NCI-H1694 (cell line): ENCODE measurements at regions not wholly inside any gene's neighbourhood (a gene's known extent, or its start where the extent isn't known, plus 50 kb on each side); places are given as distances from the start of the nearest gene placed in this dataset.

Experiments used
- DNase-seq: peaks from one replicate; lab custom pipeline; 2025; lab: John Stamatoyannopoulos, UW

- DNase-seq, result no peak
Measured at GRCh38 chr13:32861304-32861703, 154.9 kb upstream of the KL start.

GRCh38 chr13:32863596-32863995 is 152.6 kb upstream of the KL start:
- DNase-seq, result no peak

- DNase-seq, result no peak
Measured at GRCh38 chr13:32866921-32867320, 149.3 kb upstream of the KL start.

DNA sequence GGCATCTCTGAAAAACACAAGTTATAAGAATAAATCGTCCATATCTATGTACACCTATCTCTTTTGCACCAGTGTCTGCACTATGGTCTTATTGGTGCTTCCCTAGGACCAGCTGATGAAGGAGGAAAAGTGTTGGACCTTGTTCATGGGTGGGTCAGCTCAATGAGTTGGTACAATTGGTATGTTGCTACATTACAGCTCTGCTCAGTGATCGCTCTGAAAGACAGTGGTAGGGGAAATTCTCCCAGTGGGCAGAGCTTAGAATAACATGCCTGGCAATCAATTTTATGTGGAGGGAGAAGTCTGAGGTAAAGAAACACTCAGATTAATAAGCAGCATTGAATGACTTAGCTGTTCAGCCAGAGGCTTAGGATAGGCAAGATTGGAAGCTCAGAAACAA is 138.7 kb upstream of the KL start:
- DNase-seq, result no peak

DNA sequence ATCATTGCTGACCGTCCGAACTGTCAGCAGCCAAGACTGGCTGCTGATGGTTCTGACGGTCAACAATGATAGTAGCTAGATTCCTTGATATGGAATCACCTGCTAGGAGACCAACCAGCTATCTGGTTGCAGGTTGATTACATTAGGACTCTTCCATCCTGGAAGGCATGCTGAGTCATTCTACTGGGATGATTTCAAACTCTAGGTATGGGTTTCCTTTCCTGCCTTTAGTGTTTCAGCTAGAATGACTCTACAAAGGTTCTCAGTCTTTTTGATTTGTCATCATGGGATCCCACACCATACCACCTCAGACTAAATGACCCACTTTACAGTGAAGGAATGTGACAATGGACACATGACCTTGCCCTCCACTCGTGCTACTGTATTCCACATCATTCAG is 138.1 kb upstream of the KL start:
- DNase-seq, result no peak

GRCh38 chr13:32880636-32881035 is 135.6 kb upstream of the KL start:
- no peak for DNase-seq

GRCh38 chr13:32881074-32881776 is 135.0 kb upstream of the KL start:
- no peak for DNase-seq

- no peak for DNase-seq
Measured at GRCh38 chr13:32881777-32882145, 134.5 kb upstream of the KL start.

- DNase-seq, result no peak
Measured at GRCh38 chr13:32882691-32883090, 133.5 kb upstream of the KL start.

GRCh38 chr13:32883474-32883873 is 132.7 kb upstream of the KL start:
- DNase-seq, result peak; percentile 89

- DNase-seq, result no peak
Measured at GRCh38 chr13:32887617-32888016, 128.6 kb upstream of the KL start.

DNA sequence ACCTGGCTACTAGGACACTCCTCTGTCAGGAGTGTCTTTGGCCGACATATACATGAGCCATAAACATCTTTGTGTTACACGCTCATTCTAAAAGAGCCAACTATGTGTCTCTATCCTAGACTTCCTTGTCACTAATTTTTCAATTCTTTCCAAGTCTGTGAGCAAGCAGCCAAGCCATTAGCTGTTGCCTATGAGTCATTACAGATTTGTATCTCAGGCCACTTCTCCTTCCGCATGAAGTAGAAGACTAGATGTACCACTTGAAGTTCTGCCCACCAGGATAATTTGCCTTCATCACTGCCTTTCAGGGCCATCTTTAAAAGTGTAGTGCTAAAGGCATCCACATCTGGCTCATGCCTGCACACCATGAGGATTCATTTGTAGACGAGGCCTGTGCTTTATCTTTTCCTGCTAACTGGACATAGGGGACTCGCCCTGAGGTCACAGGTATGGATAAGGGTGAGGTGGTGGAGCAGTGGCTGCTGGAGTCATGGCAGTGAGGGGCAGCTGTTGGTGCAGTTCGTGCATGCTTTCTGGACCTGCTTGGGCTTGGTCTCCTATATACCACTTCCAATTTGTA is 126.1 kb upstream of the KL start:
- DNase-seq, result no peak

DNA sequence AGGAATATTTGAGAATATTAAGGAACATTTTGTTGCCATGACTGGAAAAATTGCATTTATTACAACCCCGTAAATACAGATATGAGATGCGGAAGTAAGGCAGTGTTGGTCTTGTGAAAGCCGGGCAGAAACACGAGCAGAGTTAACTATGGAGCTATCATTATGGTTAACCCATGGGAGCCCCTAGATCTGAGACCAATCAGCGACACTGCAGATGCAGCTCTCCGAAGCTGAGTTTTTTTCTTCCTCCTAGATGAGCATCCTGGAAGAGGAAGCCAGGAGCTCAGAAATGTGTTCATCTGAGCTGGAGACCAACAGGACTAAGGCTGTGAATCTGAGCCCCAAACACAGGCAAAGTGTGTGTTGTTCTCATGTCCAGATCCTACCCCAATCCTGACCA is 123.0 kb upstream of the KL start:
- no peak for DNase-seq

DNA sequence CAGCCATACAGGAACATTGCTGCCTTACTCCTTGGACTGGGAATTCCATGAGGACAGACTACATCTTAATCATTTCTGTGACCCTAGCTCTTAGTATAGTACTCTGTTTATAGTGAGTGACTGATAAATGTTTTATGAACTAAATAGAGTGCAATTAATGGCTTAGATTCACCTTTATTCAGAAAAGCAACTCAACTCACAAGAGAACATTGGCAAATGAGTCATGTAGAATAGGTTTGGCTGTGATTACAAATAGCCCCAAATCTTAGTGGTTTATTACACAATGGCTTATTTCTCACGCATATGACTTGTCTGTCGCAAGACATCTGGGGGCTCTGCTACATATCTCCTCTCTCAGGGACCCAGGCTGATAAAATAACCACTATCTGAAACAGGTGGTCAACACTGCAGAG is 121.6 kb upstream of the KL start:
- no peak for DNase-seq

DNA sequence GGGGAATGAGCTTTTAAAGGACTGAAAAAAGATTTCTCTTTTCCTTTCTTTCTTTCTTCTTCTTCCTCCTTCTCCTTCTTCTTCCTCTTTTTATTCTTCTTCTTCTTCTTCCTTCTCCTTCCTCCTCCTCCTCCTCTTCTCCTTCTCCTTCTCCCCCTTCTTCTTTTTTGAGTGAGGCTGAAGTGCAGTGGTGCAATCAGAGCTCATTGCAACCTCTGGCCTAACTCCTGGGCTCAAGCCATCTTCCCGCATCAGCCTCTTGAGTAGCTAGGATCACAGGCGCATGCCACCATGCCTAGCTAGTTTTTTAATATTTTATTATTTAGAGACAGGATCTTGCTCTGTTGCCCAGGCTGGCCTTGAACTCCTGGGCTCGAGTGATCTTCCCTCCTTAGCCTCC is 120.9 kb upstream of the KL start:
- no peak for DNase-seq

- DNase-seq, result no peak
Measured at GRCh38 chr13:32897296-32897695, 118.9 kb upstream of the KL start.

DNA sequence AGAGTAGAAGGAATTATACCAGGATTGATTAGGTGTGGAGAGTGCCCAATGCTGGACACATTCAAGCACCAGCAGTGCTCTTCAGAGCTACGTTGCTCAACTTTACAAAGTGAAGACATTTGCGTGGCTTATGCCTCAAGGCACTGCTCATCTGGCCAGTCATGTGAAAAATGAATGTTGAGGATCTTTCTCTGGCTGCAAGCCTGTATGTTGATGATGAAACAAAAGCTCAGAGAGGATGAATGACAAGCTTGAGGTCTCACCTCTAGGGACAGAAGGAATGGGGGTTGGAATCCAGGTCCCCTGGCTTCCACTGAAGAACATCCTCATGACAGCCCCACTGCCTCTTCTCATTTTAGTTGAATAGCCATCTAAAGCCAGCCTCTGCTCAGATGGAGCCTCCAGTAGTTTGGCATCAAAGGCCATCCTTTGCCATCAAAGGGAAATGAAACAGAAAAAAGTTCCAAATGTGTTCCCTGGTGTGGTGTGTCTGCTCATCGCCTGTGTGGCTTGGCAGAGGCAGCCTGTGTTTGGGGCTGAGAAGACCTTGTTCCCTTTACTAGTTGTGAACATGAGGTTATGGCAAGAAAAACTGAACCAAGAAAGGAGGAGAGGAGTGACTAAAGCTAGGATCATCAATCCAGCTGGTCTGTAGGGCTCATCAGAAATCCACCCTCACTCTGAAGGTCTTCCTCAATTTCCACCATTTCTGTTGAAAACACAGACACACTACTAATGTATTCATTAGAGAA is 114.0 kb upstream of the KL start:
- no peak for DNase-seq

- no peak for DNase-seq
Measured at GRCh38 chr13:32902874-32903273, 113.3 kb upstream of the KL start.

DNA sequence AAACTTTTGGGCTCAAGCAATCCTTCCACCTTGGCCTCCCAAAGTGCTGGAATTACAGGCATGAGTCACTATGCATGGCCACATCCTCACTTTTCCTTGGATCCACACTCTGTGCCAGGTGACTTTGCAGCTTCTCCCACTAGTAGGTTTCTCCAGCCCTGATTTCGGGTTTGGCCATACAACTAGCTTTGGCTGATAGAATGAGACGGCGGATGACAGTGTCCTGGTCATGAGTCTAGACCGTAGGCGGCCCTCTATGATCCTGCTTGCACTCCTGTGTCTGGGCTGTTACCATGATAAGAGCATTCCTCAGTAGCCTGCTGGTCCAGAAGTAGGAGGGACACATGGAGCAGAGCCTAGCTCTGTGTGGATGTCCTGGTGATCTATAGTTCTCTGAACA is 112.5 kb upstream of the KL start:
- no peak for DNase-seq

DNA sequence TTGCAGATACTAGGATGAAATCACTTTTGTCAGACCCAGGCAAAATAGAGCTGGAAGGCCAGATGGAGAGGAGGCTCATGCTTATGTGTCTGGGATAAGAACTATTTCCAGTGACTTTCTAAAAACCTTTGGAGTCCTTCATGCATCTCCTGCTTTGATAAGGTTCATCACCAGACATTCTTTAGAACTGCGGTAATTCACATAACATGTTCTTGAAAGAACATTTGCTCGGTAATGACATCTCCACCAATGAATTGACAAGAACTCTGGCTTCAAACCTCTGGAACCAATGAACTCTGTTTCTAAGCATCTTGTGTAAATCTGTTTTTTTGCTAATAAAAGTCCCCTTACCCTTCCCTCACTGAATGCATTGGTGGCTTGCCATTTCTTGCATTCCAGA is 112.0 kb upstream of the KL start:
- no peak for DNase-seq

DNA sequence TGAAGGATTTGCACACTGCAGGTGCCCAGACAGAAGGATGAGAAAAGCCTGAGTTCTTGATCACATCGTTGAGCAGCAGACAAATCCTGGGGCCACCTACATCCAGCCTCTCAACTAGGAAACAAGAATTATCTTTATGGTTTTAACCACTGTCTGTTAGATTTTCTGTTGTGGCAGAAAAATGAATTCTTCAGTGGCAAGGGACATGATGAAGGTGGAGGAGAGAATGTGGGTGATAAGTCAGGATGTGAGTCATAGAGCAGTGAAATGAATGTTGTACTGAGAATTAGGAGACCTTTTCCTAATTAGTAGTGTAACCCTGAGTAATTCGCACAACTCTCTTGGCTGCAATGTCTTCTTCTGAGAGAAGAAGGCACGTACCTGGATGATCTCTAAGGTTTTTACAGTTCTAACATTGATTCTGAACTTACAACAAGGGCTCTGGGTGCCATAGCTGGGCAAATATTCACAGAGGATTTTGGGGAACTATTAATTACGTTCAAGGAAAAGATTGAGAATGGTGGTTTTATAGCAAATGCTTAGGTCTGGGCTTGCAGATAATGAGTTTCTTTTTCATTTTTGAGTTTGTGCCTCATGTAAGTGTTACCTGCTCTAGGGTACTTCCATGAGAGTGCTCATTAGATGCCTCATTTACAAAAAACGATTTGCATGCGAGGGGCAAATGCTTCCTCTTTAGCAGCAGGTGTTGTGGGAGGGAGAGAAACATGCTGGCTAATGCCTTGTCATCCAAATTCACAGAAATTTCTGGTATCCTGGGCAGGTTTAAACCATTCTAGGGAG is 111.0 kb upstream of the KL start:
- no peak for DNase-seq

DNA sequence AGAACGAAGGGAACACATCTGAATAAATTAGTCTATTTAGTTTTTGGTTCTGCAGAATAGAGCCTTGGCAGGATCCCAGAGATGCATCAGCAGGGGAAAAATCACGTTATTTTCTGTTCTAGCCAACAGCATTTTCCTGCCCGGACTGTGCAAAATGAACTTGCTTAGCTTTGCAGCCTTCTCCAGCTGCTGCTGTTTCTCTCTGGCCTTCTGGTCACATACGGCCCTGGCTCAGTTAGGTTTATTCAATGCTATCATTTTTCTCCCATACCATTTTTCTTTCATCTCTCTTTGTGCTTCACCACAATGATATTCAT is 110.4 kb upstream of the KL start:
- DNase-seq, result peak; percentile 35

- DNase-seq, result no peak
Measured at GRCh38 chr13:32907211-32907610, 109.0 kb upstream of the KL start.
